Ishikawa (cell line): ENCODE measurements at regions not wholly inside any gene's neighbourhood (a gene's known extent, or its start where the extent isn't known, plus 50 kb on each side); places are given as distances from the start of the nearest gene placed in this dataset.

Source experiments
- CEBPB ChIP-seq: IDR thresholded peaks from 2 replicates; pipeline ENCODE4 v1.6.1; 2012
- CREB1 ChIP-seq: IDR thresholded peaks from 2 replicates; pipeline ENCODE4 v1.6.1; 2012; ENCODE audit warnings: low read depth
- EGR1 ChIP-seq: IDR thresholded peaks from 2 replicates; pipeline ENCODE4 v1.6.1; 2012
- EP300 ChIP-seq: IDR thresholded peaks from 2 replicates; pipeline ENCODE4 v1.6.1; 2012; ENCODE audit warnings: borderline replicate concordance
- MAX ChIP-seq: IDR thresholded peaks from 2 replicates; pipeline ENCODE4 v1.6.1; 2012
- RAD21 ChIP-seq: IDR thresholded peaks from 2 replicates; pipeline ENCODE4 v1.6.1; 2012; ENCODE audit warnings: low read depth
- REST ChIP-seq: IDR thresholded peaks from 2 replicates; pipeline ENCODE4 v1.6.1; 2012; ENCODE audit warnings: low read depth, mild to moderate bottlenecking
- TAF1 ChIP-seq: IDR thresholded peaks from 2 replicates; pipeline ENCODE4 v1.6.1; 2012; ENCODE audit warnings: low read depth, mild to moderate bottlenecking
- TEAD4 ChIP-seq: IDR thresholded peaks from 2 replicates; pipeline ENCODE4 v1.6.1; 2012
- USF1 ChIP-seq: IDR thresholded peaks from 2 replicates; pipeline ENCODE4 v1.6.1; 2012
- YY1 ChIP-seq: IDR thresholded peaks from 2 replicates; pipeline ENCODE4 v1.6.1; 2012; ENCODE audit warnings: low read depth
- ZBTB7A ChIP-seq: IDR thresholded peaks from 2 replicates; pipeline ENCODE4 v1.6.1; 2012; ENCODE audit warnings: low read depth

GRCh38 chr7:67696124-67696523 lies 699.5 kb downstream of the TYW1 start:
- TF ChIP-seq REST (no peak), EGR1 (no peak), CEBPB (no peak), EP300 (no peak), YY1 (no peak), ZBTB7A (no peak), TAF1 (no peak), CREB1 (no peak), RAD21 (no peak), TEAD4 (no peak), MAX (no peak), USF1 (no peak)
